CD4-positive, alpha-beta T cell treated with Interleukin-15 for 4 hours (primary cell): ENCODE measurements at regions not wholly inside any gene's neighbourhood (a gene's known extent, or its start where the extent isn't known, plus 50 kb on each side); places are given as distances from the start of the nearest gene placed in this dataset.

ENCODE experiments used
- DNase-seq: peaks from one replicate; pipeline ENCODE4 v3.0.0-alpha.2; 2020; ENCODE audit warnings: low spot score

- peak; percentile 54 for DNase-seq
Observed at GRCh38 chr6:168968228-168968627, 285.4 kb downstream of the THBS2 start.

DNA sequence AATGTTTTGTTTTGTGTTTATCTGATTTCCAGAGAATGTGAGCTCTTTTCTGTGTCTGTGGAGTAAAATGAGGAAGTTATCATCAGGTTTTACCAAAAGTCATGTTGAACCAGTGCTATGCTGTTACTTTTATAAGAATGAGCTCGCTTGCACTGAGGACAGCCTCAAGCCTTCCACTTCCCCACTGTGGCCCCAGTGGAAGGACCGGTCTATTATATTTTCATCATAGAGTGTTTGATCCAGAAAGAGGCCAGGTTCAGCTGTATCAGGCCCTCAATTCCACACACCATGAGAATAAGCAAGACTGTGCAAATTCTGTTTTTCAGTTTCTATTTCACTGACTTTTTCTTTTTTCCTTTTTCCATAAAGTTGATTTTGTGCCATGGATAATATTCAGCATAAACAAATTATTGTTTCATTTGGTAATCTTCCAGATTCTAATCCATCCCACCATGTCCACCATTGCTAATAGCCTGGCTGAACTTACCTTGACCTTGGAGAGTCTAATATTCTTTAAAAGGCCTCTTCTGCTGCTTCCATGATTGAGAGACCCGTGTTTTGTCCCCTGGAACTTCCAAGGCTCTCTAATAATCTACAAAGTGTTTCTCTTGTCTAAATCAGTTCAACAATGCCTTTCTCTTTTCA, 286.2 kb downstream of the THBS2 start:
- DNase-seq, result no peak

DNA sequence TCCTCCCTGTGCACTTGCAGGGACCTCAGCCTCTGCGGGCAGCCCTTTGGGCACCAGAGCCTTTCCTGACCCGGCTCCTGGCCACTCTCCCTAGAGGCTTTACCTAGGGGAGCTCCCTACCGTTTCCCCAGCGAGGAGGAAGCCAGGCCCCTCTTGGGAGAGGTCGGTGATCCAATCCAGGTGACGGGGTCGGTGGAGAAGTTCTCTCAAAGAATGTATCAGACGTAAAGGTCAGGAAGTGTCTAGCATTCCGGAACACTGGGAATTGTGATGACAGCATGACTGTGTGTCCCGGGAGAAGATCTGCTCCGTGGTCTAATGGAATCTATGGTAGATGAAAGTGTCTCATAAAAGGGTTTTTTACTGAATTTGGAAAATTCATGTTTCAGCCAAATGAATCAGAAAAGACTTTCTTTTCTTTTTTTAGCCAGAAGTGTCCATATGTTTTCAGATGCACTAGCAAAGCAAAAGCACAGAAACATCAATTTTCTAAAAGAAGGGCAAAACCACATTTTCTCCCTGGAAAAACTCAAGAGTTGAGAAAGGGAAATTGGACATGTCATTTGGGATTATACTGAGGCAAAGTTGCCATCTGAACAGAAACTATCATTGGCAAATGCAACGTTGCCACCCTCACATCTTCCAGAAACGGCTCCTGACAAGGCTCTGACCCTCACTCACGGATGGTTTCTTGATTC, 289.4 kb downstream of the THBS2 start:
- no peak for DNase-seq

GRCh38 chr6:168962886-168963285, 290.8 kb downstream of the THBS2 start:
- DNase-seq, result no peak

DNA sequence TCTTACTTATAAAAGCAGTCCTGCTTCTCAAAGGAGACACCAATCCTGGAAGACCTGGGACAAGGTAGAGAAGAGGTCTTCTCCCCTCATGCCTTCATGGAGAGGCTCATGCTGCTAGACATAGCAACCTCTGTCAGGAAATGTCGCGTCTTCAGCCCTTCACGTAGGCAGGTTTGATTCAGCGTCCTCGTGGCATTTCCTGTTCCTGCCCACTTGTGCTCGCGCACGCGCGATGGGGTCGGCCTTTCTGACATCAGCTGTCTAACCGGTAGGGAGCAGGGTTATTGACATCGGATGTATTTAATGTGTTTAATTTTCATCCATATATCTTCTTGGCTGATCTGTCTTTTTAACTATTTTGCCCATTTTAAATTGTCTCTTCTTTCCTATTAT, 292.4 kb downstream of the THBS2 start:
- DNase-seq, result no peak

DNA sequence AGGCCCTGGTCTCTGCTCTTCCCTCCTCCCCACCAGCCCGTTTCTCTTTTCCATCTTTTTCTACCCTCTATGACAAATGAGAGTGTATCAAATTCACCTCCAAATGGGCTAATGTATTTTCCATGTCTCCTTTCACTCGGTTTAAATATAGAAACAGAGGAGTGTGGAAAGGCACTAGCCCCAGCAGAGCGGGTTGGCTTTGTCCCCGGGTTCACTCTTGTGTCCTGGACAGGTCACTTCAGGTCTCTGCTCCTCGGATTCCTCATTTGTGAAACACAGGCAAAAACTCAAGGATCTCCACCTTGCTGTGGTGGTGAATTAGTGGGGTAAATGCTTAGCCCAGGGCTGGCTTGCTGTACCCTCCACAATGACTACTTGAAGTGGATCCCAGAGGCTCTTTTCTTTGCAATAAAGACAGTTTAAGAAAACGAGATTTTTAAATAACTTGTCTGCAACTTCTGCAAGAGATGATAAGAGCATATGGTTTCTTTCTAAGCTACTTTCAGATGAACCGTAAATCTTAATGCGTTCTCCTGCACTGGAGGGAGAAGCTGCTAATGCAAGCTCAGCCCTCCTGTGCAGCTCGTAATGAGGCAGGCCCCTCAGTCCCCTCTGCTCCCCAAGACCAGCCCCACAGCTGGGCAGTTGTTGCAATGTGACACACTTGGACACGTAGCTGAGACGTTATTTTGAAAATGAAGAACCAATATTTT, 292.9 kb downstream of the THBS2 start:
- DNase-seq, result no peak

GRCh38 chr6:168959696-168960095, 293.9 kb downstream of the THBS2 start:
- no peak for DNase-seq

DNA sequence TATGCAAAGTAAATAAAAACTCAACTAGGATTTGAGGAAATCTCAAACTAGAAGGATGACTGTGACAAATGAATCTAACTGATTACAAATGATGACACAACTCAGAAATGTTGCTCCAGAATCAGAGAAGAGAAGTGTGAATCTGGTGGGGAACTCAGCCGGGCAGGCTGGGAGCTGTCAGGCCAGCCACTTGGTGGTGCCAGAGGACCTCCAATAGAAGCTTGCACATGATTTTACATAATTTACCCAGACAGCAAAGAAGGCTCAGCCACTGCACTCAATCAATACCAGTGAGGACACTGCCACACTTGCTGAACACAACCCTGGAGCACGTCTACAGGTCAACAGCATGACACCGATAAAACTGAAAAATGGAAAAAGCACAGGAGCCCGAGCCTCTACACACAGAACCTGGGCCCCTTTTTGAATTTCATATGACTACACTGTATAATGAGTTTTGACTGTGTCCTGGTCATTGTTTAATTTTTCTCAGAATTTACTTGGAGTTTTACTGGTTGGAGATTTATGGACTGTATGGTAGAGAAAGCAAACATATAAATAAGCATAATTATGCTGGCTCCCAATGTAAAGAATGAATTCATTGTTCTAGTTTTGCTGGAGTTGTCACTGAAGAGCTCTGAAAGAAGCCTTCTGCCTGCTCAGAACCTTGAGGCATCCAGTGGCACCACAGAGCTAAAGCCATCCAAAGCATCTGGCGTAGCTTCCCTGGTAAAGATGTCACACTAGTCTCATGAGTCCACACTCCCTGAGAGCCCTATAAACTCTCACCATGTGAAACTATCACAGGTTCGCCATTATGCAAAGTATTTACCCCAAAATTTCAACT, 296.5 kb downstream of the THBS2 start:
- peak; percentile 17 for DNase-seq

DNA sequence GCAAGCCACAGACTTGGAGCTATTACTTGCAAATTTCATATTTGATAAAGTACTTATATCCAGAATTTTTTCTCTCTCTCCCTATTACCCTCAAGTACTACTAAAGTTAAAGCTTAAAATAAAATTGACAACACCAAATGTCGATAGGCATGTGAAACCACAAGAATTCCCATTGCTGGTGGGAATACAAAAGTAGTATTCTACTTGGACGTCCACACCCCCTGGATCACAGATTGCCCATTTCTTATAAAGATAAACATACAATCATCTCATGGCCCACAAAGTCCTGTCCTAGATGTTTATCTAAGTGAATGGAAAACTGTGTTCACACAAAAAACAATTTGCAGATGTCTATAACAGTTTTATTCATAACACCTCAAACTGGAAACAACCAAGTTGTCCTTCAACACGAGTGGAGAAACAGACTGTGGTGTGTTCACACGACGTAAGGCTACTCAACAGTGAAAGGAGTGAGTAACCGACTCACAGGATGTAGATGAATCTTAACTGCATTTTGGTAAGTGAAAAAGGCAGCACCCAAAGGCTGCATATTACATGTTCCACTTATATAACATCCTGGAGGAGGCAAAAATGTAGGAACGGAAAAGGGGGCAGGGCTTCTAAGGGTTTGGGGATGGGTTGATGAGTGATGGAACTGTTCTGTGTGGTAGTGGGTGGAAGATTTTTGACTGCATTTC, 297.4 kb downstream of the THBS2 start:
- DNase-seq, result no peak

GRCh38 chr6:168953461-168953860, 300.2 kb downstream of the THBS2 start:
- DNase-seq, result no peak

GRCh38 chr6:168951217-168951616, 302.4 kb downstream of the THBS2 start:
- DNase-seq, result no peak

DNA sequence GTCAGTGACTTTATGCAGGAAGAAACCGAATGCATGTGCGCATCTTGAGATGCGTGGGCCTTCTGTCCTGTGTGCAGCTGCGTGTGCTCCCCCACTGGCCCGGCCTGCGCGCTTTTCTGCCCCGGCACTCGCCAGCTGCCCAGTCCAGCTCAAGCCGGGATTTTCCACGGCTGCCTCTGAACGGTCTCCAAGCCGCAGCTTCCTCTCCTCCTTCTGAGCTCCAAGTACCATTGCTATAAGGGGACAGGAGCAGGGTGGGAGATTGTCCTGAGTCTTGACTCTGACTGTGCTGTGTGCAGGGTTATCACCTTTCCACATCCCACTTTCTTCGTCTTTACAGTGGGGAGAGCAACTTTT, 302.8 kb downstream of the THBS2 start:
- DNase-seq, result no peak

- DNase-seq, result no peak
Observed at GRCh38 chr6:168949981-168950857, 303.4 kb downstream of the THBS2 start.

- no peak for DNase-seq
Observed at GRCh38 chr6:168948990-168949531, 304.6 kb downstream of the THBS2 start.

DNA sequence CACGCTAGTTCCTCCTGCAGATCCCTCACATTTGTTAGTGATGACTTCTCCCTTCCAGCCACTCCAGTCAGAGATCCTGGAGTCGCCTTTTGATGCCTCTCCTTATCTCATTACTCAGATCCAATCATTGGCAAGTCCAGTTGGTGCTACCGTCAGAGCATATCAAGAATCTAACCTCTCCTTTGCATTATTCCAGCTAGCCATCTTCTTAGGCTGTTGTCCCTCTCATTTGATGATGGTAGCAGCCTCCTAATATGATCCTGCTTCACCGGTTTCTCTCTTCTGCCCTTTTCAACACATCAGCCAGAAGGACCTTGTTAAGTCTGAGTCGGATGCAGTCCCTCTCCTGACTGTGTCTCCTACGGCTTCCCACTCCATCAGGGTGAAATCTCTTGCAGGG, 305.6 kb downstream of the THBS2 start:
- no peak for DNase-seq

- DNase-seq, result no peak
Observed at GRCh38 chr6:168943231-168943905, 310.3 kb downstream of the THBS2 start.

DNA sequence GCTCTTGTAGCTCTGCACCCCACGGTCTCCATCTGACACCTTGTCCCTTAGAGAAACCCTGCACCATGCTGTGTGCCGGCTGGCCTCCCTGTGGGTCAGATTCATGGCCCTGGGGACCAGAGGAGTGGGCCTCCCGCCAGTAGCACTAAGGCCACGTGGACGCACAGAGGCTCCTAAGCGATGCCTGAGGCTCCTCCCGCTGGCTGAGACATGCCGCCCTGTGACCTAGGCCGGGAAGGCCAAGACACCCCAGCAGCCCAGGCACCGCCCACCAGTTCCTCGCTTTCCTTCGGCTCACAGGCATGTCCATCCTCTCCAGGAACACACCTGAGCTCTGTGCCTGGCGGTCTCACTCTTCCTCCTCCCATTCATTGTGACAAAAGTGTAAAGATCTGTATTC, 311.0 kb downstream of the THBS2 start:
- DNase-seq, result no peak

DNA sequence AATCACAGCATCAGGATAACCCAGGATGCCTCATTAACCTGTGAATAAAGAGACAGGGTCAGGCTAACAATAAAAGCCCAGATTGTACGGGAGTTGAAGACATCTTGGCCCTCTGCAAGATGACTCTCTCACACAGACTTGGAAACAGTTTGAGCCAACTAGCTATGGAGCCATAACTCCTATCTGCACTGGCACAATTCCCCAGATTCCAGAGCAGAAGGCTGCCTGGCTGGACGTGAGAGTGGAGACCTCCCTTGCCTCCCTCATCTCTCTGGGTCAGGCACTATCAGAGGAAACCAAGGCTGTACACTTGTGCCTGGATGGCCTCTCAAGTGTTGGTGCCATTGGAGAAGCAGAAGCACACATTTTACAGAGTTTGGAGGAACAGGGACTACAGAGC, 312.6 kb downstream of the THBS2 start:
- no peak for DNase-seq

GRCh38 chr6:168939796-168940195, 313.9 kb downstream of the THBS2 start:
- DNase-seq, result no peak

- no peak for DNase-seq
Observed at GRCh38 chr6:168939041-168939440, 314.6 kb downstream of the THBS2 start.
